GM12891 (cell line): ENCODE measurements at regions not wholly inside any gene's neighbourhood (a gene's known extent, or its start where the extent isn't known, plus 50 kb on each side); places are given as distances from the start of the nearest gene placed in this dataset.

Experiments used
- POLR2A ChIP-seq: IDR thresholded peaks from 2 replicates; pipeline ENCODE4 v1.6.1; 2011; ENCODE audit warnings: low read depth, low read length, control low read depth
- POLR2AphosphoS5 ChIP-seq: IDR thresholded peaks from 2 replicates; pipeline ENCODE4 v1.6.1; 2011; ENCODE audit warnings: low read depth, low read length, control low read depth
- POU2F2 ChIP-seq: IDR thresholded peaks from 2 replicates; pipeline ENCODE4 v1.6.1; 2011; ENCODE audit warnings: low read depth, mild to moderate bottlenecking, control low read depth, low read length, moderate library complexity
- SPI1 ChIP-seq: IDR thresholded peaks from 2 replicates; pipeline ENCODE4 v1.6.1; 2011; ENCODE audit warnings: low read depth, low read length, control low read depth
- TAF1 ChIP-seq: IDR thresholded peaks from 2 replicates; pipeline ENCODE4 v1.6.1; 2011; ENCODE audit warnings: low read depth, low read length, control low read depth

GRCh38 chr5:85605381-85605780, 1012.4 kb upstream of the COX7C start:
- no peak for TF ChIP-seq POLR2A
- no peak for TF ChIP-seq POLR2AphosphoS5
- TF ChIP-seq SPI1 = no peak
- no peak for TF ChIP-seq TAF1
- TF ChIP-seq POU2F2 = no peak
